ENCODE measurements at regions not wholly inside any gene's neighbourhood (a gene's known extent, or its start where the extent isn't known, plus 50 kb on each side); places are given as distances from the start of the nearest gene placed in this dataset.

GRCh38 chr2:34025196-34025595, 426.1 kb upstream of the FAM98A start:
- Histone ChIP-seq H3K36me3 (replicated peaks in 1 of 2; ENCODE audit: control insufficient read depth in 1 of 2, insufficient read depth in 2 of 2, low read length in 2 of 2) (no peaks in the 10 kb centered on the region), H3K4me2 (replicated peaks; ENCODE audit: extremely low read depth, low read length, poor library complexity, severe bottlenecking) (no peak overlapping the region), H3K4me1 (ENCODE audit: control insufficient read depth in 1 of 2, insufficient read depth in 2 of 2, low read length in 2 of 2) (no peaks in the 10 kb centered on the region), H3K27ac (ENCODE audit: low read depth in 1 of 2, low read length in 2 of 2) (no peak overlapping the region), H3K27me3 (ENCODE audit: control insufficient read depth in 2 of 2, insufficient read depth in 2 of 2, low read length in 2 of 2) (no peaks in the 10 kb centered on the region), H3K79me2 (ENCODE audit: insufficient read depth, low read length) (no peaks in the 10 kb centered on the region), H3K4me3 (replicated peaks in 1 of 3; ENCODE audit: low read depth in 2 of 3, low read length in 3 of 3) (no peak overlapping the region), H3K9me3 (replicated peaks in 1 of 2; ENCODE audit: control insufficient read depth in 1 of 2, insufficient read depth in 1 of 2, low read length in 2 of 2) (no peaks in the 10 kb centered on the region), H2AFZ (ENCODE audit: insufficient read depth, low read depth, low read length, poor library complexity, severe bottlenecking) (no peak overlapping the region), H4K20me1 (ENCODE audit: insufficient read depth, low read length) (no peaks in the 10 kb centered on the region), H3K9ac (ENCODE audit: insufficient read depth, low read length, poor library complexity, severe bottlenecking) (no peak overlapping the region)
- Mint-ChIP-seq H3K36me3 (no peaks in the 10 kb centered on the region), H3K27me3 (ENCODE audit: low read depth in 3 of 3) (peaks cover 0 to 3% (median 1%) of the 10 kb centered on the region in 3 donors), H3K27ac (no peak overlapping the region), H3K9me3 (peaks cover 0 to 8% (median 2%) of the 10 kb centered on the region in 7 donors), H3K4me1 (no peaks in the 10 kb centered on the region), H3K4me3 (no peak overlapping the region)
- DNase-seq: no peak
- intact Hi-C loops (cut with micrococcal nuclease): no loop called here
- no CpG with 5 or more reads among the region's 1 CpG for WGBS (ENCODE audit: insufficient coverage)
- no peak for TF ChIP-seq CTCF (IDR thresholded peaks at IDR 0.05)

- no peak overlapping the region for H2AFZ ChIP-seq (ENCODE audit: insufficient read depth, low read depth, low read length, poor library complexity, severe bottlenecking)
- WGBS (ENCODE audit: insufficient coverage): 16% methylated on average over 6 of the region's 6 CpGs
- H3K27ac ChIP-seq (ENCODE audit: low read depth in 1 of 2, low read length in 2 of 2): no peak overlapping the region
- Mint-ChIP-seq H3K9me3 (peaks cover 0 to 3% (median 0%) of the 10 kb centered on the region in 7 donors), H3K4me1 (no peaks in the 10 kb centered on the region), H3K27ac (peak overlapping the region in 1 of 7 donors; percentile 64), H3K4me3 (no peak overlapping the region), H3K27me3 (ENCODE audit: low read depth in 3 of 3) (peaks cover 0 to 2% (median 0%) of the 10 kb centered on the region in 3 donors), H3K36me3 (no peaks in the 10 kb centered on the region)
- no peaks in the 10 kb centered on the region for H3K27me3 ChIP-seq (ENCODE audit: control insufficient read depth in 2 of 2, insufficient read depth in 2 of 2, low read length in 2 of 2)
- no peaks in the 10 kb centered on the region for H3K79me2 ChIP-seq (ENCODE audit: insufficient read depth, low read length)
- H3K4me2 ChIP-seq (replicated peaks; ENCODE audit: extremely low read depth, low read length, poor library complexity, severe bottlenecking): no peak overlapping the region
- intact Hi-C loops (cut with micrococcal nuclease): no loop called here
- no peaks in the 10 kb centered on the region for H4K20me1 ChIP-seq (ENCODE audit: insufficient read depth, low read length)
- no peaks in the 10 kb centered on the region for H3K4me1 ChIP-seq (ENCODE audit: control insufficient read depth in 1 of 2, insufficient read depth in 2 of 2, low read length in 2 of 2)
- no peaks in the 10 kb centered on the region for H3K9me3 ChIP-seq (replicated peaks in 1 of 2; ENCODE audit: control insufficient read depth in 1 of 2, insufficient read depth in 1 of 2, low read length in 2 of 2)
- no peak for DNase-seq
- H3K9ac ChIP-seq (ENCODE audit: insufficient read depth, low read length, poor library complexity, severe bottlenecking): no peak overlapping the region
- H3K4me3 ChIP-seq (replicated peaks in 1 of 3; ENCODE audit: low read depth in 2 of 3, low read length in 3 of 3): no peak overlapping the region
- H3K36me3 ChIP-seq (replicated peaks in 1 of 2; ENCODE audit: control insufficient read depth in 1 of 2, insufficient read depth in 2 of 2, low read length in 2 of 2): no peaks in the 10 kb centered on the region
- TF ChIP-seq CTCF (IDR thresholded peaks at IDR 0.05): no peak
These were observed 413.7 kb upstream of the FAM98A start for GRCh38 chr2:34012715-34013302.

Data from CD14-positive monocyte (primary cell).